ENCODE measurements at regions not wholly inside any gene's neighbourhood (a gene's known extent, or its start where the extent isn't known, plus 50 kb on each side); places are given as distances from the start of the nearest gene placed in this dataset.

DNA sequence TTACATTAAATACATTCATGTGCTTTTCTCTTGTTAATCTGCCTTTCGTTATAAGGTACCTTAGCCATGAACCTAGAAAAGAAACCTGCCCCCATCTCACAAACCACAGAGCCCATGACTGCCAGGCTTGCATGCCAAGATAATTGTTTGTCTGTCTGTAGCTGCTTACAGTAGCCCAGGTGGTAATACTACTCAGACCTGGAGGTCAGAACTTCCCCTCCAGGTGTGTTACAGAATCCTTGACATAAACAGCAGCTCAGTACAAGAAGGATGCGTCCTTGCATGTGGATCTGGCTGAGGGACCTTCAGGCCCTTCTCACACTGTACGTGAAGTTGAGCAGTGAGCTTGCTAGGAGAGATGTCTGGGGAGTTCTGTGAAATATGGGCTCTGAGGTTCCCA is 291.4 kb downstream of the CSNK1G3 start:
- TF ChIP-seq SRY (CRISPR knock-in tag; IDR thresholded peaks at IDR 0.05), result no peak
- TF ChIP-seq ZNF772 (CRISPR knock-in tag; IDR thresholded peaks at IDR 0.05), result no peak
- no peak for TF ChIP-seq RFX5 (IDR thresholded peaks at IDR 0.05; ENCODE audit: low read depth, low read length)
- TF ChIP-seq FLYWCH1 (CRISPR knock-in tag; IDR thresholded peaks at IDR 0.05), result no peak
- TF ChIP-seq, protein P1, sequence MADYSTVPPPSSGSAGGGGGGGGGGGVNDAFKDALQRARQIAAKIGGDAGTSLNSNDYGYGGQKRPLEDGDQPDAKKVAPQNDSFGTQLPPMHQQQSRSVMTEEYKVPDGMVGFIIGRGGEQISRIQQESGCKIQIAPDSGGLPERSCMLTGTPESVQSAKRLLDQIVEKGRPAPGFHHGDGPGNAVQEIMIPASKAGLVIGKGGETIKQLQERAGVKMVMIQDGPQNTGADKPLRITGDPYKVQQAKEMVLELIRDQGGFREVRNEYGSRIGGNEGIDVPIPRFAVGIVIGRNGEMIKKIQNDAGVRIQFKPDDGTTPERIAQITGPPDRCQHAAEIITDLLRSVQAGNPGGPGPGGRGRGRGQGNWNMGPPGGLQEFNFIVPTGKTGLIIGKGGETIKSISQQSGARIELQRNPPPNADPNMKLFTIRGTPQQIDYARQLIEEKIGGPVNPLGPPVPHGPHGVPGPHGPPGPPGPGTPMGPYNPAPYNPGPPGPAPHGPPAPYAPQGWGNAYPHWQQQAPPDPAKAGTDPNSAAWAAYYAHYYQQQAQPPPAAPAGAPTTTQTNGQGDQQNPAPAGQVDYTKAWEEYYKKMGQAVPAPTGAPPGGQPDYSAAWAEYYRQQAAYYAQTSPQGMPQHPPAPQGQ (CRISPR knock-in tag; IDR thresholded peaks at IDR 0.05; ENCODE audit: borderline replicate concordance), result no peak
- no peak for TF ChIP-seq PHF8 (CRISPR knock-in tag; IDR thresholded peaks at IDR 0.05)
- no peak for TF ChIP-seq HDAC1 (CRISPR knock-in tag; IDR thresholded peaks at IDR 0.05)
- TF ChIP-seq, protein P2, sequence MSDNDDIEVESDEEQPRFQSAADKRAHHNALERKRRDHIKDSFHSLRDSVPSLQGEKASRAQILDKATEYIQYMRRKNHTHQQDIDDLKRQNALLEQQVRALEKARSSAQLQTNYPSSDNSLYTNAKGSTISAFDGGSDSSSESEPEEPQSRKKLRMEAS (IDR thresholded peaks at IDR 0.05), result no peak
- TF ChIP-seq, protein P3, sequence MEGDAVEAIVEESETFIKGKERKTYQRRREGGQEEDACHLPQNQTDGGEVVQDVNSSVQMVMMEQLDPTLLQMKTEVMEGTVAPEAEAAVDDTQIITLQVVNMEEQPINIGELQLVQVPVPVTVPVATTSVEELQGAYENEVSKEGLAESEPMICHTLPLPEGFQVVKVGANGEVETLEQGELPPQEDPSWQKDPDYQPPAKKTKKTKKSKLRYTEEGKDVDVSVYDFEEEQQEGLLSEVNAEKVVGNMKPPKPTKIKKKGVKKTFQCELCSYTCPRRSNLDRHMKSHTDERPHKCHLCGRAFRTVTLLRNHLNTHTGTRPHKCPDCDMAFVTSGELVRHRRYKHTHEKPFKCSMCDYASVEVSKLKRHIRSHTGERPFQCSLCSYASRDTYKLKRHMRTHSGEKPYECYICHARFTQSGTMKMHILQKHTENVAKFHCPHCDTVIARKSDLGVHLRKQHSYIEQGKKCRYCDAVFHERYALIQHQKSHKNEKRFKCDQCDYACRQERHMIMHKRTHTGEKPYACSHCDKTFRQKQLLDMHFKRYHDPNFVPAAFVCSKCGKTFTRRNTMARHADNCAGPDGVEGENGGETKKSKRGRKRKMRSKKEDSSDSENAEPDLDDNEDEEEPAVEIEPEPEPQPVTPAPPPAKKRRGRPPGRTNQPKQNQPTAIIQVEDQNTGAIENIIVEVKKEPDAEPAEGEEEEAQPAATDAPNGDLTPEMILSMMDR (CRISPR knock-in tag; IDR thresholded peaks at IDR 0.05), result no peak
